HS-27A (cell line): ENCODE measurements at regions not wholly inside any gene's neighbourhood (a gene's known extent, or its start where the extent isn't known, plus 50 kb on each side); places are given as distances from the start of the nearest gene placed in this dataset.

ENCODE experiments used
- DNase-seq: peaks from one replicate; pipeline ENCODE4 v3.0.0-alpha.2; 2012; ENCODE audit warnings: low read depth, missing footprints

GRCh38 chr22:47465809-47466208 lies 703.4 kb downstream of the TBC1D22A start:
- DNase-seq = no peak

- no peak for DNase-seq
Observed at GRCh38 chr22:47465222-47465621, 702.8 kb downstream of the TBC1D22A start.

- DNase-seq = no peak
Observed at GRCh38 chr22:47463220-47463619, 700.8 kb downstream of the TBC1D22A start.

GRCh38 chr22:47460861-47461260 lies 698.4 kb downstream of the TBC1D22A start:
- no peak for DNase-seq

- DNase-seq = no peak
Observed at GRCh38 chr22:47460176-47460575, 697.7 kb downstream of the TBC1D22A start.

- DNase-seq = no peak
Observed at GRCh38 chr22:47458348-47458747, 695.9 kb downstream of the TBC1D22A start.

- no peak for DNase-seq
Observed at GRCh38 chr22:47457509-47458300, 695.3 kb downstream of the TBC1D22A start.

- DNase-seq = no peak
Observed at GRCh38 chr22:47457021-47457420, 694.6 kb downstream of the TBC1D22A start.

- no peak for DNase-seq
Observed at GRCh38 chr22:47456031-47456430, 693.6 kb downstream of the TBC1D22A start.

- DNase-seq = no peak
Observed at GRCh38 chr22:47453049-47453448, 690.6 kb downstream of the TBC1D22A start.

GRCh38 chr22:47452184-47452583 lies 689.7 kb downstream of the TBC1D22A start:
- no peak for DNase-seq

- no peak for DNase-seq
Observed at GRCh38 chr22:47450876-47451475, 688.5 kb downstream of the TBC1D22A start.

- DNase-seq = no peak
Observed at GRCh38 chr22:47449508-47450270, 687.2 kb downstream of the TBC1D22A start.

- DNase-seq = no peak
Observed at GRCh38 chr22:47448231-47449223, 686.1 kb downstream of the TBC1D22A start.

GRCh38 chr22:47446821-47447810 lies 684.7 kb downstream of the TBC1D22A start:
- no peak for DNase-seq

- DNase-seq = no peak
Observed at GRCh38 chr22:47446331-47446730, 683.9 kb downstream of the TBC1D22A start.

- DNase-seq = no peak
Observed at GRCh38 chr22:47445716-47446290, 683.4 kb downstream of the TBC1D22A start.

GRCh38 chr22:47445212-47445611 lies 682.8 kb downstream of the TBC1D22A start:
- no peak for DNase-seq

- DNase-seq = no peak
Observed at GRCh38 chr22:47444746-47445065, 682.3 kb downstream of the TBC1D22A start.
